GM20431 (cell line): ENCODE measurements at regions not wholly inside any gene's neighbourhood (a gene's known extent, or its start where the extent isn't known, plus 50 kb on each side); places are given as distances from the start of the nearest gene placed in this dataset.

ENCODE experiments used
- in situ Hi-C: fragments of 300-500 bp; cut with MseI, MboI; formaldehyde crosslinking; loops from one replicate; pipeline ENCODE4 v1.15.0; 2020; ENCODE audit warnings: low sequenced_read_pairs; ENCODE audit not compliant: unreplicated experiment

DNA sequence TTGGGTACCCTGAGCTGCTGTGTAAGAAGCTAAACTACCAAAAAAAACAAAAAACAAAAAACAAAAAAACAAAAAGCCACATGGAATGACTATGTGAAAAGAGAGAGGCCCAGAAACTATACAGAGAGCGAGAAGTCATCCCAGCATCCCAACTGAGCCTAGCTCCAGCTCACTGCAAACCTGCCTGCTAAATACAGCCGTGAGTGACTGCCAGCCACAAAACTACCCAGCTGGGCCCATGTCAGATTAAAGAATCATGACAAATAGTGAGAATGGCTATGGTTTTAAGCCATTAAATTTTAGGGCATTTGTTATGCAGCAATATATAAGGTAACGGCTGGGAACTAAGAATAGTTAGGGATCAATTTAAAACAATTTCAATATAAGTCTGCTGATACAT, 335.1 kb upstream of the PDE4D start:
- in situ Hi-C loops = no loop called here

DNA sequence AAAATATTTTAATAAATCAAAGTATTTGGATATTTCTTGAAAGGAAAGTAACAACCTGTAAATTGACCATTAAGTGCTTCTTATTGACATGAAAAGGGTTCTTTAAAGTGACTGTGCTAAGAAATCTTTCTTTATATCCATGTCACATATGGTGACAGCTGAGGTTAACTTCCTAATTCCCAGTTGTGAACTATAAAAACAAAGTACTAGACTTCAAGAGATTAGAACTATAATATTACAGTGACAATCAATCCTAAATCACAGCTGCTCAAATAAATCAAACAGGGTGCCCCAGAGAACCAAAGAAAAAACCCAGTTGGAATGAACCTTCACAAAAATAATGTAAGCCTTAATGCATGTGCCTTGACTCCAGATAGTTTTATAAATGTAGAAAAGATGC, 332.6 kb upstream of the PDE4D start:
- in situ Hi-C loops = no loop called here

DNA sequence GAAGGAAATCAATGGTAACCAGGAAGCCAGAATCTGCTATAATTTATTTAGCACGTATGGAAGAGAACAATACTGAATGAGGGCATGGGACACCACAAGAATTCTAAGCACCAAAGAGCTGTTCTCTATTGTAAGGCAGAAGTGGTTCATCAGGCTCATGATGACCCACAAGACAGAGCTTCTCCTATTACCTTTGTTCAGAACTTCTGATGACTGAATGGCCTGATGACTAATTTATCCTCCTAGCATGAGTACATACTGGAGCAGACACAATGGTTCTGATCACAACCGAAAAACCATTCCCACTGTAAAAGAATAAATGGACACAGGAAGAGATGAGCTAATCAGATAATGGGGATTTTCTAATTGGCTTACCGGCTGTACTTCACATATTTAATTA, 329.8 kb upstream of the PDE4D start:
- in situ Hi-C loops = no loop called here

DNA sequence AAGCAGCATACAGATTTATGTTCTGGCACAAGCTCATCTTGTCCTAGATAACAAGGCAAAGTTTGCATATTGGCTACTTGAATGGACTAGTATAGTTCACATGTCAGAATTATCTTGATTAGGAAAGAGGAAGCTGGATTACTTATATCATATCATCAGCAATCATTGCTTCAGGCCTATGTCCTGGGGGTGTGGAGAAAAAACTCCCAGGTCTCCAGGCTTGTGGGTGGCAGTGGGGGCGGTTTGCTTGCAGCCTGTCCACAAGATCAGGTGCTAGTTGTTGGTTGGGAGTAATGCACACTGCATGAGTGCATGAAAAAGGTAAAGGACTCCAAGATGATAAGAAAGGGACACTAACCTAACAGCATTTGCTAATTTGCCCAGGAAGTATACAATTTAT, 326.4 kb upstream of the PDE4D start:
- in situ Hi-C loops = no loop called here

DNA sequence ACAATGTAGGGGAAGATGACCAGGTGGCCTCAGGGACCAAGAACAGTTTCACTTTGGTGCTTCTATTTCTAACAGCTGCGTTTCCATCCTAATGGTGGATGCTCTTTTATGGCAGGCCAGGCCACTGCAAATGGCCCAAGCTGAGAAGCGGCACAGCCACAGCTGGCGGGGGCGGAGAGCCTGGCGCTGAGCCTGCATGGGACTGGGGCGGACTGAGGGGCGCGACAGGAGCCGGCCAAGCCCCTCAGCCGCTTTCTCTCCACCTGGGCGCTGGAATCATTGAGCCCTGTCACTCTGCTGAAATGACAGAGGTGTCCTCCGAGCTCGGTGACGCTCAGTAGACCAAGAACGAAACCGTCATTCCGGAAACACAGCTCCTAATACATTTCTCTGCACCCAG, 317.3 kb upstream of the PDE4D start:
- in situ Hi-C loops = no loop called here

DNA sequence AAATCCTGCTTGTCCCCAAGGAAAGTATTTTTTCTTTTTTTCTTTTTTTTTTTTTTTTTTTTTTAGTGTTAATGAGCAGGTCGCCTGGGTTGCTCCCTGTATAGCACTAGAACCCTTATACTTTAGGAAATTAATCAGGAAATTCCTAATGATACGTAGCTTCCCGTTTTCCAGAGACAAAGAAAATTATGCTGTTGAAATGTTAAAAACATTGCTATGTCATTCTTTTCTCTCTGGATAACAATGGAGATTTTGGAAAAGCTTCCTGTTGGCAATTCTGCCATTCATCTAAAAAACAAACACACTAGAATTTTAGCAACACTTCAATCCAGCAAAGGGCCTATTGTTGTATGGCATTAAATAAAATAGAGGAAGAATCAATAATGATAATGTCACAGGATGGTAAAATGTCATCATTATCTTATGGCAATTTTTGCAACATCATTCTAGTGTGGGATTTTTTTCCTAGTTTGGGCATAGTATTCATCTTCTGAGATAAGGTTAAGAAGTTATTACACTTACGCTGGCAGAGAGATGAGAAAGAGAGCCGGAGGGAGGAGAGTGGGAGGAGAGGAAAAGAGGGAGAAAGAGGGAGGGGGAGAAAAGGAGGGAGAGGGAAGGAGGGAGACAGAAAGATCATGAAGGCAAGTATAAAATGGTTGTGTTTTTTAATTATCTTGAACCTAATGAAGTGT, 315.8 kb upstream of the PDE4D start:
- in situ Hi-C loops = no loop called here

DNA sequence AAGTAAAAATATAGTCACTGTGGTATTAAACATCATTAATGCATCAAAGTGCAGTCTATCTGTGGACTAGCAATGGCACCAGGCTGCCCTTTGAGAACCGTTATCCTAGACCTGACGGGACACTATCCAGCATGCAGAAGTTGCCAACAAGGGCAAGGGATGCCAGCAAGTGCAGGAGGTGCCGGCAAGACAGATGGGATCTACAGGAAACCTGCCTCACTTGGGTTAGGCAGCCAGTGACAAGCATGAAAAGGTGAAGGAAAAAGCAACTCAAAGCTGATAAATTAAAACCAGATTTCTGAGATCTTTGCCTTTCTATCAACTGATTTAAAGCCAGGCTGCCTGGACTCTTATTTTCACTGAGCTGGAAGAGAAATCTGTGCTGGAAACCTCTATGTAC, 315.2 kb upstream of the PDE4D start:
- in situ Hi-C loops = no loop called here

DNA sequence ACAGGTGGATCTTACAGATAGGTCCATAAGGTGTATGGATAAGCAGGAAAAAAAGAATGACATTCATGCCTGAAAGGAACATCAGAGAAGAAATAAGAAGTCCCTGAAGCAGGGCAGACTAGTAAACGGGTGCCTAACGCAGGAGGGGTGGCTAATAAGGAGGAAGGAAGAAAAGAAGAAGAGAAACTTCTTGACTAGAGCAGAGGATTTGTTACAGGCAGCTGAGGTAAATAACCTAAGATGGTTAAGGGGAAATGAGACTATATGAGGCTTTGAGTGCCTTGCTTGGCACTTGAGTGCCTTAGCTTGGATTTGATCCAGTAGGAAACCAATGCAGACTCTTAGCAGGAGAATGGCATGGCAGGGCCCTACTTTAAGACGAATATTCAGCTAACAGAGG, 313.5 kb upstream of the PDE4D start:
- in situ Hi-C loops = no loop called here

DNA sequence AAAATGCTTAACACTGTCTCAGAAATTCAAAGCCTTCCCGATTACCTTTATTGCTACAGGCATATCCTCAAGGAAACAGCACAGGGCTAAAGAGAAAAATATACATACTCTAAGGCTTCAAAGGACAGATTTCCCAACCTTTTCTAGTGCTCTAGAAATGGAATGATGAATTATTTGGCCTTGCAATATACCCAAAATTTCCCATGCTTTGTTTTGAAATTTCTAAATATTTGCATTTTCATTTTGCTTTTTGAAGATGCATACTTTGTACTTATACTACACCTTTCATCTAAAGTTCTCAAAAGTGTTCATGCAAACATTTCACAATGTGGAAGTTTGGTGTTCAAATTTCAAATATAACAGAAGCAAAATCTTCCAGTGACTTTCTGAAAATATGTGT, 312.7 kb upstream of the PDE4D start:
- in situ Hi-C loops = no loop called here

DNA sequence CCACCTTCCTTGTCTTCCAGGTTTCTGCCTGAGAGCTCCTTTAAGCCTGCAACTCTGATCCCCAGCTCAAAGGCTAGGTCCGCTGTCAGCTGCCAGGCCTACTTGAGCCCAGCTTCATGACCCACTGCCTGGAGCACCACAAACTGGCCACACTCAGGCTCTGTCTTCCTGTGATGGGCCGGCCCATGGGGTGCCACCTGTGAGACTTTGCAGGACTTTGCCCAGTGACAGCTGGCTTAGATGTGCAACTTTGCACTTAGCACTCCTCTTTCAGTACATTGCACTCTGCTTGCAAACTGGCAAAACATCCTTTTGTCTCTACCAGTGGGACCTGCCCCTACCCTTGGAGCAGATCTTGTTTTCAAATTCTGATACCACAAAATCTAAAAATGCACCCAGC, 311.5 kb upstream of the PDE4D start:
- in situ Hi-C loops = no loop called here

DNA sequence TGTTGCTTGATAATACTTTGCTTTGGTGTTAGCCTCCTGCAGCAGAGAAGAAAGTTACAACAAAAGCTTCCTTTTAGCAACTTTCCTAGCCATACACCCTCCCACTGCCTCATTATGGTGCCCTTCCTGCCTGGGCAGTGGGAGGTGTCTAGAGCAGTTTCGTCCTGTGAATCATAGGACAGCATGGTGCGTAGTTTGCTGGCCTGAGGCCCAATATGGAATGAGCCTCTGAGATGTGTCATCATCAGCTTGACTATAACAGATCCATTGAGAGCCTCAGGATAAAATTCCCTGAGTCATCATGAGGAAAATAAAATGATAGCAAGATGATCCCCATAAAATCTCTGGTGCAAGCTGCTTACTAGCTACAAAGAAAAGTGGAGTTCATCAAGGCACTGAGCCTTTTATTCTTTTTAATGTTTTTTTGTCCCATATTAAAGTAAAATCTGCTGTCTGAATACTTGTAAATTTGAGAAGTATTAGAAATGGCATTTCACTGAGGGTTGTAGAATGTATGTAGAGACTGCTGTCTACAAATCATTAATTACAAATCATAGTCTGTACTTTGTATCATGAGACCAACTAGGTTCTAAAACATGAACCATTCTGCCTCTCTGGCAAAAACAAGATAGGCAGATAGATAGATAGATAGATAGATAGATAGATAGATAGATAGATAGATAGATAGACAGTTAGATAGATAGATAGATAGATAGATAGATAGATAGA, 303.0 kb upstream of the PDE4D start:
- in situ Hi-C loops = no loop called here

DNA sequence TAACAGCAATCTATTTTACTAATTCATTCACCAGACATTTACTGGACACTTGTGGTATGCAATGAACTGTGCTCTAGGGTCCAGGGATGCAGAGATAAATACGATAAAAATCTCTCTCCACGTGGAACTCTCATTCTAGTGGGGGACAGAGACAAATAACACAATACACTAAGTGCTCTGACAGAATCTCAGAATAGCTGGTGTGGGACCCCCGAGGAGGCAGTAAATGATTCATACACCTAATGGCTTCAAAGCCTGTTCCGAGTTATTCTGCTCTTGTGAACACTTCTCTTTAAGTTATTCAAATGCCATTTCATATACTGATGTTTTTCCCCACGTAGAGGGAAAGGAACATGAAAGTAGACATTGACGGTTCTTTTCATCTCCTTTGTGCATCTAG, 302.0 kb upstream of the PDE4D start:
- in situ Hi-C loops = no loop called here

DNA sequence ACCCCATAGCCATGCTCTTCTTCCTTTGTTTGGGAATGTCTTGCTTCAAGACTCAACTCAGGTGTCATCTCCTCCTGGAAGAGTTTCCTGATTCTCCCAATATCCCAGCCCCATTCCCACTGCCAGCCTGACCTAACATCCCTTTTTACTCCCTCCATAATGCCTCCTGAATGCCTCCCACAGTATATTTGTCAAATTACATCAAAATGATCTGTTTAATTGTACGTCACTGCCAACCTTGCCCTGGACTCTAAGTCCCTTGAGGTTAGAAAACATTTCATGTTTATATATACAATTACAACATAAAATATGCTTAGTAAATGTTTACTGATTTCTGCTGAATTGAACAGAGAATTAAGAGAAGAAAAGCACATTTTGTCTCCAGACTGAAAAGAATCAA, 301.6 kb upstream of the PDE4D start:
- in situ Hi-C loops = no loop called here

DNA sequence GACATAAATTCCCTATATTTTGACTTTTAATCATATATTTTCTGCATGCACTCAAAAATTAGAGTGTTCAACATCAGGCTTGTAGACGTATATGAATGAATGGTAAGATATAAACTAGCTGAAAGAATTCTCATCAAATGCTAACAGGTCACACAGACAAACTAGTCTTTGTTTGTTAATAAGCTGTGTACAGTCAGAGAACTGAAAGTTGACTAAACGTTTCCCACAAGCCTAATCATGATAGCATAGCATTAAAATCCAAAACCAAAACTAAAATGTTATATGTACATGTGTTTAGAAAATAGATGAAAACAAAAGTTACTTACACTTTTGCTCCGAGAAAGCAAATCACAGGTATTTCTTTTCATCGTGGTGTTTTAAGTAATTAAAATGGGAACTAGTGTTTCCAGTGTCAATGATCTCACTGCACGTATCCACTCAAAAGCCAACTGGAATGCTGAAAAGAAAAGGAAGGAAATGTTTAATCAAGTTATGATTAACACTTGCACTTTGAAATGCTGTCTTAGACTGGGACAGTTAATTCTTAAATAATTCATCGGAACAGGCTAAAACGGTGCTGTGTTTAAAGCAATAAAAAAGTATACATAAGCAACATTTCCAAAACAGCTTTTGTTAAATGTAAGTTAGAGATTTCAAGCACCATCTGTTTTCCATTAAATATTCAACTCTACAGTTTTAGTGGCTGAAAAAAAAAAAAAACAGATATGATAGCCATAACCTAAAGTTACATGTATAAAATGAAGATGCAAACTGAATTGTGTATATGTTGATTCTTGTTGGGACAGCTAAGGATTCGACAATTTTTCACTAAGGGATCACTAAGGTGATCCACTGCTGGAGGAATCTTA, 291.9 kb upstream of the PDE4D start:
- in situ Hi-C loops = no loop called here

DNA sequence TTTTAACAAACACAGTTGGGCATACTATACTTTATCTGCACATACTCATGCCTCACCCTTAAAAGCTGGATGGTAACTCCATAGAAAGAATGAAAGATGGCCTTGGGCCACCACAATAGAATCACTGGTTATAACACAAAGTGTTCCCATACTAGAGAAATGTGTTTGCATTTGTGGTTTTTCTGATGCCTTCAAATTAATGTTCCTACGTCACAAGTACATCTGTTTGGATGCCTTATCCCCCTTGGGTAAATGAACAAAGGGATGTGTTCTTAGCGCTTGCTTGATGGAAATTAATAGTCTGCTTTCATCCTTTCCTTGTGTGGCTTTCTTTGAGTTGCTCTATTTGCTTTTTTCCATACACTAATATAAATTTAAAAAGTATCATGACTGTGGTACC, 291.1 kb upstream of the PDE4D start:
- in situ Hi-C loops = no loop called here

DNA sequence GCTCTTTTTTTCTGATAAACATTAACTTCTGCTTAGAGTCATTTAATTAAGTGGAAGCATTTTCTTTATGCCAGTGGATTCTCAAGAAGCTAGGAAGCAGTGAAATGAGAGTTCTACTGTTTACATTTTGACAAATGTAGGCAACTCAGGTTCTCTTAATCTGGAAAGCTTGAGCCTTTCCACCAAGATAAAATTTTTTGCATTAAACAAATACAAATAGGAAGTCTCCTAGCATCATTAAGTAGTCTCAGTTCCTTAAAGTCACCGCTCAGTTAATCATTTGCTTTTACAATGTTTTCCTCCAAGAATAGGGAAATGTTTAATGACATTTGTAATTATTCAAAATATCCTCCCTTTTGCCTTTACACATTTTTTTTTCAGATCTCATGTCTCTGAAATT, 290.4 kb upstream of the PDE4D start:
- in situ Hi-C loops = no loop called here

DNA sequence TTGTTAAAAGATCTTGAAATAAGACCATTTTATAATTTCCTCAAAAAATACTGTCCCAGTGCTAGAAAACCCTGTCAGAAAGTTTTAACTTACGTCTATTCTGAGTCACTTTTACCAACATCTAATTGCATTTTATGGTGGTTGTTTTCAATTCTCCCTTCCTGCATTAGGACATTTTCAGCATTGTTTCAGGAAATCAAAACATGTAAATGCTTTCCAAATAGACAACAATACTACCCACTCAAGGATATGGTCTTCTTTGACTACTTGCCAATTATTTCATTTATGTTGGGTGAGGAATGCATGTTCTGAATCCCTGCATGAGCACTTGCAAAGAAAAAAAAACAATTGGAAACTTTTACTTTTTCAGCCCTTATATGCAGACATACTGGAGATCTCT, 284.6 kb upstream of the PDE4D start:
- in situ Hi-C loops = no loop called here

DNA sequence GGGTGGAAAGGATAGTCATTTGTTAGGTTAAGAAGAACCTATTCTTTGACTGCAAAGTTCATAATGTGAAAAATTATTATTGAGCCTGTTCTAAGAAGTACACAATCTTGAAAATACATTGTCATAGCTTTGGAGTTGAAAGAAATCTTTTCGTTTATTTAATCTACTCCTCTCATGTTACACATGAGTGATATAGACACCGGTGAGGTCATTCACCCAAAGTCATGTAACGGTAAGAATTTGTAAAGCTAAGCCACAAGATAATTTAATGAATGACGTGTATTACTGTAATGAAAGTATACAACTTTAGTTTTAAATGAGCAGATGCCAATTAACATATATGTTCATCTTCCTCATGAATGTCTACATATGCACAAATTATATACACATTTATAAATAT, 284.1 kb upstream of the PDE4D start:
- in situ Hi-C loops = no loop called here

DNA sequence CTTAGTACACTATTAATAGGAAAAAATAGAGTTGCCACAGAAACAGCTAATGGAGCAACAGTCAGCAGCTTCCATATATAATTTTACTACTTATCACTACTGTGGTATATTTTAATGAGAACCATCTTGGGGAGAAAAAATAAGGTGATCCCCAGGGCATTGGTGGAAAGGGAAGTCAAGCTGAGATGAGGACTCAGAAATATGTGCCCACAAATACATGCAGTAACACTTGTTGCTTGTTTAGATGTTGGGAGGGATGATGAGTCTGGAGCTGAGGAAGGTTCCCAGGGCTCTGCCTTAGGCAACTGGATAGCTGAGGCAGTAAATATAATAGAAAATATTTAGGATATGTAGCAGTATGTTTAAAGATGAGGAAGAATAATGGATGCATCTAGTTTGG, 280.1 kb upstream of the PDE4D start:
- in situ Hi-C loops = loop anchor here (25.0 kb wide), 1 partner anchor 361 kb away; no protein-coding TSS in a partner anchor

DNA sequence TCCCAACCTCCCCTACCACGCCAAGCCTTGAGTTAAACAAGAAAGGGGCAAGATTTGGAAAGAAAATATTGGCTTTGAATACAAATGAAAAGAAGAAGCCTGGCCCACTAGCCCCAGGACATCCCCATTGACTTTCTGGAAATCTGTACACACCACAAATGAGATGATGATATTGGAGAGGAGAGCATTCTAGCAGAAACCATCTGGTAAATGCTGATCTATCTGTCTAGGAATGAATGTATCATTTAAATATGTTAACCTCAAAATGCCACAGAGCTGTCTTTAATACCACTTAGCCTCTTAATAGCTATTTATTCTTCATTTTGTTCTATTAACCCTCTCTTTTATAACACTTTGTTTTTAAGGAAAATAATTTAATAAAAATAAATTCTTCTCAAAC, 270.2 kb upstream of the PDE4D start:
- in situ Hi-C loops = loop anchor here (25.0 kb wide), 1 partner anchor 351 kb away; no protein-coding TSS in a partner anchor

DNA sequence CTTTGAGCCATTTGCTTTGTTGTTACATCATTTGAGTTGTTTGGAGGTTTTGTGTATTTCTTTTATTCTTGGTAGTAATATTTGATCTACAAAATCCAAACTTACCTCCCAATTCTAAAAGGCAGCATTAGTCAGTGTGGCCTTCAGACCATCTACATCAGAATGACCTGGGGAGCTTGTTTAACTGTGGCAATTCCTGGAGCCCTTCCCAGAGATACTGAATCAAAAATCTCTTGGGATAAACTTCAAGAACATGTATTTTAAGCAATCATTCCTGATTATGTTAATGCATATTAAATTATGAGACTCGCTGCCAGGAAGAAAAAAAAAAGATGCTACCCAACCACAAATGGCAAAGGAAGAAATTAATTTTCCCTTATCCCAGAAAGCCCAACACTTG, 268.9 kb upstream of the PDE4D start:
- in situ Hi-C loops = loop anchor here (25.0 kb wide), 1 partner anchor 350 kb away; no protein-coding TSS in a partner anchor
